Kidney tubule cell (primary cell): ENCODE measurements at regions not wholly inside any gene's neighbourhood (a gene's known extent, or its start where the extent isn't known, plus 50 kb on each side); places are given as distances from the start of the nearest gene placed in this dataset.
A peak's percentile ranks its signal among the peaks of the same experiment; 100 is the strongest.

Experiments used
- DNase-seq: peaks from one replicate; pipeline ENCODE4 v3.0.0-alpha.2; 2018; ENCODE audit warnings: low spot score

- DNase-seq = no peak
Measured at GRCh38 chr1:13922466-13923110, 222.6 kb downstream of the PRDM2 start.

GRCh38 chr1:13926556-13926955 is 226.6 kb downstream of the PRDM2 start:
- DNase-seq = no peak

GRCh38 chr1:13927736-13928135 is 227.7 kb downstream of the PRDM2 start:
- no peak for DNase-seq

- no peak for DNase-seq
Measured at GRCh38 chr1:13929313-13929712, 229.3 kb downstream of the PRDM2 start.

- DNase-seq = peak; percentile 13
Measured at GRCh38 chr1:13930151-13930550, 230.2 kb downstream of the PRDM2 start.

- no peak for DNase-seq
Measured at GRCh38 chr1:13931226-13931625, 231.2 kb downstream of the PRDM2 start.

GRCh38 chr1:13935336-13935735 is 235.3 kb downstream of the PRDM2 start:
- DNase-seq = no peak

GRCh38 chr1:13941315-13941714 is 241.3 kb downstream of the PRDM2 start:
- no peak for DNase-seq

GRCh38 chr1:13943055-13943454 is 243.1 kb downstream of the PRDM2 start:
- no peak for DNase-seq

- no peak for DNase-seq
Measured at GRCh38 chr1:13945856-13946255, 245.9 kb downstream of the PRDM2 start.

- DNase-seq = no peak
Measured at GRCh38 chr1:13947658-13948057, 247.7 kb downstream of the PRDM2 start.

- no peak for DNase-seq
Measured at GRCh38 chr1:13948396-13948795, 248.4 kb downstream of the PRDM2 start.

GRCh38 chr1:13948888-13949391 is 249.0 kb downstream of the PRDM2 start:
- DNase-seq = no peak

GRCh38 chr1:13949546-13949945 is 249.6 kb downstream of the PRDM2 start:
- DNase-seq = no peak

- DNase-seq = no peak
Measured at GRCh38 chr1:13950637-13951036, 250.6 kb downstream of the PRDM2 start.

- no peak for DNase-seq
Measured at GRCh38 chr1:13951793-13952751, 252.1 kb downstream of the PRDM2 start.

- DNase-seq = no peak
Measured at GRCh38 chr1:13952985-13953384, 253.0 kb downstream of the PRDM2 start.

GRCh38 chr1:13956393-13956792 is 256.4 kb downstream of the PRDM2 start:
- DNase-seq = no peak

GRCh38 chr1:13960375-13960987 is 260.5 kb downstream of the PRDM2 start:
- DNase-seq = peak; percentile 58

GRCh38 chr1:13964768-13965167 is 264.8 kb downstream of the PRDM2 start:
- no peak for DNase-seq

- peak; percentile 73 for DNase-seq
Measured at GRCh38 chr1:13965770-13966398, 265.9 kb downstream of the PRDM2 start.

- DNase-seq = no peak
Measured at GRCh38 chr1:13967707-13968106, 267.7 kb downstream of the PRDM2 start.
